ENCODE measurements at regions not wholly inside any gene's neighbourhood (a gene's known extent, or its start where the extent isn't known, plus 50 kb on each side); places are given as distances from the start of the nearest gene placed in this dataset.

GRCh38 chr1:87242445-87243185 is 86.1 kb upstream of the LMO4 start:
- no peak overlapping the region for H3K27ac Mint-ChIP-seq
- H3K9me3 Mint-ChIP-seq, result peaks cover 1 to 8% (median 2%) of the 10 kb centered on the region in 7 donors
- Histone ChIP-seq H3K4me2 (replicated peaks; ENCODE audit: extremely low read depth, low read length, poor library complexity, severe bottlenecking) (no peak overlapping the region), H2AFZ (ENCODE audit: insufficient read depth, low read depth, low read length, poor library complexity, severe bottlenecking) (no peak overlapping the region), H3K4me1 (ENCODE audit: control insufficient read depth in 1 of 2, insufficient read depth in 2 of 2, low read length in 2 of 2) (no peaks in the 10 kb centered on the region), H3K9ac (ENCODE audit: insufficient read depth, low read length, poor library complexity, severe bottlenecking) (no peak overlapping the region), H3K27me3 (ENCODE audit: control insufficient read depth in 2 of 2, insufficient read depth in 2 of 2, low read length in 2 of 2) (no peaks in the 10 kb centered on the region), H3K4me3 (replicated peaks in 1 of 3; ENCODE audit: low read depth in 2 of 3, low read length in 3 of 3) (no peak overlapping the region), H4K20me1 (ENCODE audit: insufficient read depth, low read length) (no peaks in the 10 kb centered on the region), H3K36me3 (replicated peaks in 1 of 2; ENCODE audit: control insufficient read depth in 1 of 2, insufficient read depth in 2 of 2, low read length in 2 of 2) (no peaks in the 10 kb centered on the region), H3K27ac (ENCODE audit: low read depth in 1 of 2, low read length in 2 of 2) (no peak overlapping the region), H3K9me3 (replicated peaks in 1 of 2; ENCODE audit: control insufficient read depth in 1 of 2, insufficient read depth in 1 of 2, low read length in 2 of 2) (peaks cover 0 to 4% of the 10 kb centered on the region in 2 donors), H3K79me2 (ENCODE audit: insufficient read depth, low read length) (no peaks in the 10 kb centered on the region)
- peaks cover 3 to 11% (median 5%) of the 10 kb centered on the region in 3 donors for H3K27me3 Mint-ChIP-seq (ENCODE audit: low read depth in 3 of 3)
- no peak for DNase-seq
- no peak overlapping the region for H3K4me3 Mint-ChIP-seq
- H3K36me3 Mint-ChIP-seq, result no peaks in the 10 kb centered on the region
- 100% methylated on average over 2 of the region's 6 CpGs for whole genome bisulfite sequencing (ENCODE audit: insufficient coverage)
- TF ChIP-seq CTCF (IDR thresholded peaks at IDR 0.05), result no peak
- intact Hi-C loops (cut with micrococcal nuclease), result no loop called here
- no peaks in the 10 kb centered on the region for H3K4me1 Mint-ChIP-seq

- no peak overlapping the region for H3K27ac Mint-ChIP-seq
- intact Hi-C loops (cut with micrococcal nuclease), result no loop called here
- peaks cover 2 to 12% (median 5%) of the 10 kb centered on the region in 7 donors for H3K9me3 Mint-ChIP-seq
- Histone ChIP-seq H3K4me3 (replicated peaks in 1 of 3; ENCODE audit: low read depth in 2 of 3, low read length in 3 of 3) (no peak overlapping the region), H3K27me3 (ENCODE audit: control insufficient read depth in 2 of 2, insufficient read depth in 2 of 2, low read length in 2 of 2) (no peaks in the 10 kb centered on the region), H3K4me1 (ENCODE audit: control insufficient read depth in 1 of 2, insufficient read depth in 2 of 2, low read length in 2 of 2) (no peaks in the 10 kb centered on the region), H2AFZ (ENCODE audit: insufficient read depth, low read depth, low read length, poor library complexity, severe bottlenecking) (no peak overlapping the region), H3K36me3 (replicated peaks in 1 of 2; ENCODE audit: control insufficient read depth in 1 of 2, insufficient read depth in 2 of 2, low read length in 2 of 2) (no peaks in the 10 kb centered on the region), H3K27ac (ENCODE audit: low read depth in 1 of 2, low read length in 2 of 2) (no peak overlapping the region), H4K20me1 (ENCODE audit: insufficient read depth, low read length) (no peaks in the 10 kb centered on the region), H3K9ac (ENCODE audit: insufficient read depth, low read length, poor library complexity, severe bottlenecking) (no peak overlapping the region), H3K9me3 (replicated peaks in 1 of 2; ENCODE audit: control insufficient read depth in 1 of 2, insufficient read depth in 1 of 2, low read length in 2 of 2) (peaks cover 0 to 4% of the 10 kb centered on the region in 2 donors), H3K79me2 (ENCODE audit: insufficient read depth, low read length) (no peaks in the 10 kb centered on the region), H3K4me2 (replicated peaks; ENCODE audit: extremely low read depth, low read length, poor library complexity, severe bottlenecking) (no peak overlapping the region)
- no peak overlapping the region for H3K4me3 Mint-ChIP-seq
- TF ChIP-seq CTCF (IDR thresholded peaks at IDR 0.05), result no peak
- peaks cover 0 to 11% (median 3%) of the 10 kb centered on the region in 3 donors for H3K27me3 Mint-ChIP-seq (ENCODE audit: low read depth in 3 of 3)
- DNase-seq, result no peak
- no peaks in the 10 kb centered on the region for H3K4me1 Mint-ChIP-seq
- WGBS (ENCODE audit: insufficient coverage), result 100% methylated on average over 1 of the region's 1 CpG
- no peaks in the 10 kb centered on the region for H3K36me3 Mint-ChIP-seq
Observed at GRCh38 chr1:87243573-87243972, 85.1 kb upstream of the LMO4 start.

All from CD14-positive monocyte (primary cell).